CD4-positive, alpha-beta T cell treated with Interleukin-12 subunit alpha and Interleukin-12 subunit beta, for 1 hour (primary cell): ENCODE measurements at regions not wholly inside any gene's neighbourhood (a gene's known extent, or its start where the extent isn't known, plus 50 kb on each side); places are given as distances from the start of the nearest gene placed in this dataset.
A peak's percentile ranks its signal among the peaks of the same experiment; 100 is the strongest.
"Not testable (repeated sequence)": the region's sequence is repeated elsewhere in the genome, so short reads cannot be mapped to it uniquely, and the experiment has no call there.

Source experiments
- DNase-seq: peaks from one replicate; pipeline ENCODE4 v3.0.0-alpha.2; 2020

DNA sequence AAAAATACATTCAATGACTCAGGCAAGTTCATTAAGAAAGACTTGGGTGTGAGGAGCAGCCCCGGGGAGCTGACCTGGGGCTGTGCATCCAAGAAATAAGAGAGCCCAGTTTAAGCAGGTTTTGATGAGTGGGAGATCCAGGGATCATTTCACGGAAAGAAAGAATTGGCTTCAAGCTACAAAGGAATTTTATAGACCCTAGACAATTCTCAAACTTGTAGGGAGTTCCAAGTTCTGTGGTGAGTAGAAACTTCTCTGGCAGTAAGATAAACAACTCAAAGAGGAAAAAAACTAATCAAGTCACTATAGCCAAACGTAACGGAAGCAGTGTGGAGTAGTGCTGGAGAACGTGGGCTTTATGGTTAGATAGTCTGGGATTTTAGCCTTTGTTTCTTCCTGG lies 175.7 kb upstream of the DDHD1 start:
- no peak for DNase-seq

DNA sequence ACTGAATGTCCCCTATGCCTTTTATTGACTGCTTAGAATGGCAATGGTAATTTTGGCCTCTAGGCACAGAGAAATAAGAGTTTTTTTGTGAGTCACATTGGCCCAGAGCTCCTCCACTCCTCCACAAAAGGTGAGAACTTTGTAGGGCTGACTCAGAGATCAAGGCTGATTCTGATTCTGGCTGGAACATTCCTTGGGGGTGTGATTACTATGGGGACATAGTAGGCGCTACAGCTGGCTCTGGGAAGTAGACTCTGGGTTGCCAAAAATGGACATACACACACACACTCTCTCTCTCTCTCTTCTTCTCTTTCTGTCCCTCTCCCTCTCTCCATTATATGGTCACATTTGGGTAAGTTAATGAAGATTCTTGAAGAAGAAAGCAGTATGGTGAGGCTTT lies 174.6 kb upstream of the DDHD1 start:
- DNase-seq, result no peak

DNA sequence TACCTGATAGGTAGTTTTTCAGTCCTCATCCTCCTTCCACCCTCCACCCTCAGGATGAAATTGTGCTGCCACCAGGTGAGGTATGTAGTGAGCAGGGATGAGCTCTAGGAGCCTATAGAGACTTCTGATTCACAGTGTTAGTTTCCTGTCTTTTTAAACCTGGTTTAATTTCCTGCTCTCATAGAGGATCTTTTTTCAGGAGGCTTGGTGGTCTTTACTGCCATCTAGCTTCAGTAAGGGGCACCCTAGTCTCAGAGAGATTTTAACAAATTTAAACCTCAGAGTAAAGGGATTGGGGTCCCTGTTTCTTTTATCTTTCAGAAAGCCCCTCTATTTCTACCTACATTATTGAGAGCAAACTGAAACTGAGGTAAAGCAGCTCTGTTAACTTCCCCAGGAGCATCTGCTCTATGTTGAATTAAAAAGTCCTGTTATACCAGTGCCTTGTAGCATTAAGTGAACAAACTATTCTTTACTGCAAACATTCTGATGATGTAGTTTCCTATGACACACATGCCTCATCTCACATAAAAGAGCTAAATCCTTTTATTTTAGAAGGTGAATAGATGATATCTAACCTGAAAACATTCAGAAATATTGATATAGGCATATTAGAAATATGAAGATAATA lies 172.2 kb upstream of the DDHD1 start:
- DNase-seq, result no peak

DNA sequence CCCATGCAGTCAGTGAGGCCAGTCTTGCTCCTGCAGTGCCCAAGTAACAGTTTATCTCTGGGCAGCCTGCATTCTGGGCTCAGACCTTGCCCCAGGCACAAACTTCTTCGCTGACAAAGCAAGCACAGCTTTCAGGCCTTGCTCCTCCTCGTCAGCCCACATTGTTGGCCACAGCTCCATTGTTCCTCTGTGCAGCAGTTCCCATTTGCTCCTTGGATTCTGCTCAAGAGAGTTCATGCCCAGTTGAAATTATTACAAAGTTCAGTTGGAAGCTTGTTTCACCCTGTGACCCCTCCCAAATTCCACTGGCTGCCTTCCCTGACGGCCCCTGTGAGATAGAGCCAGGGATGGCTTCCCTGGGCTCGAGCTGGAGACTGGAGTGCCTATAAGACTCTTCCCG lies 163.4 kb upstream of the DDHD1 start:
- no peak for DNase-seq

DNA sequence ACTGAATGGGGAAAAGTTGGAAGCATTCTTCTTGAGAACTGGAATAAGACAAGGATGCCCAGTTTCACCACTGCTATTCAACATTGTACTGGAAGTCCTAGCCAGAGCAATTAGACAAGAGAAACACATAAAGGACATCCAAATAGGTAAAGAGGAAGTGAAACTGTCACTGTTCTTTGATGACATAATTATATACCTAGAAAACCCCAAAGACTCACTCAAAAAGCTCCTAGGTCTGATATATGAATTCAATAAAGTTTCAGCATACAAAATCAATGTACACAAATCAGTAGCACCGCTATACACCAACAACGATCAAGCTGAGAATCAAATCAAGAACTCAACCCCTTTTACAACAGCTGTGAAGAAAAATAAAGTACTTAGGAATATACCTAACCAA lies 157.3 kb upstream of the DDHD1 start:
- DNase-seq, result no peak

DNA sequence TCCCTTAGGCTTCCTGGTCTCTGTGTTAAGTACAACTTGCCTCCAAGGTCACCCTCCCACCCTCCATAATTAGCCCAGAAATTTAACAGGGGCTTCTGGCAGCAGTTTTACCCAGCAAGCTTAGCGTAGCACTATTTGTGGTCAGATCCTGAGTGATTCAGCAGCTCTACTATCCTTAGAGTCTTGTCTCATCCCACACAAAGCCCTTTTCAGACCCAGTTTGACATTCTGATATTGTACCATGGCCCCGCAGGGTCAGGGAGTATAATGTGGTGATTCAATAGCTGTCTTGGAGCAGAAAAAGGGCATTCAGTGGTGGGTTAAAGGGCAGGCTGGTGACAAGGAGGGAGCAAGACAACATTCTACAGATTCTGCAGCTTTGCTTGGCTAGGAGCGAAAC lies 153.8 kb upstream of the DDHD1 start:
- no peak for DNase-seq

- DNase-seq, result peak; percentile 44
These were observed 153.2 kb upstream of the DDHD1 start for GRCh38 chr14:53306267-53306721.

GRCh38 chr14:53304726-53305381 lies 151.7 kb upstream of the DDHD1 start:
- no peak for DNase-seq

DNA sequence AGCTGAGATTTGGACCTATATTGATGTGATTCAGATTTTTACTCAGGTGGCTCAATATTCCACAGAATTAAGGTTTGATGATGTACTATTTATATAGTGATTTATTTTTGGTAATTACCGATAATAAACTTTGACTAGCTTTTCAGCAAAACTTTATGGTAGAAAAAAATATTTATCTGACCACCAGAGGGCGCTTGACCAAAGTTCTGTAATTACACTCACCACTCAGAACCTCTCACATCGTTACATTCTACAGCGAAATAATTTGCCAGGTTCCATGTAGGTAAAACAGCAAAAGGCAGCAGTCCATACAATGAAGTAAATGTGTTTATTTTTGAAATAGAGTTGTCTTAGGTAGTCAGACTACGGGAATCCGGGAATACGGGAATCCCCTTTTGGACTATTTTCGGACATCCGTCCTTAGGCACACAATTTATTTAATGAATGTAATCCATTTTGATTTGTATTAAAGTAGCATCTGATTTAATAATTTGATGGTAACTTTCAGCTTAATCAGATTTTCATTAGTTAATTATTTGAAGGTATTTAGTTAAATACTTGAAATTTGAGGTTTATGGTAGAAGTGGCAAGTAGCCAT lies 143.0 kb upstream of the DDHD1 start:
- DNase-seq, result peak; percentile 52

GRCh38 chr14:53295372-53295771 lies 142.2 kb upstream of the DDHD1 start:
- no peak for DNase-seq

- no peak for DNase-seq
These were observed 133.2 kb upstream of the DDHD1 start for GRCh38 chr14:53286301-53286700.

DNA sequence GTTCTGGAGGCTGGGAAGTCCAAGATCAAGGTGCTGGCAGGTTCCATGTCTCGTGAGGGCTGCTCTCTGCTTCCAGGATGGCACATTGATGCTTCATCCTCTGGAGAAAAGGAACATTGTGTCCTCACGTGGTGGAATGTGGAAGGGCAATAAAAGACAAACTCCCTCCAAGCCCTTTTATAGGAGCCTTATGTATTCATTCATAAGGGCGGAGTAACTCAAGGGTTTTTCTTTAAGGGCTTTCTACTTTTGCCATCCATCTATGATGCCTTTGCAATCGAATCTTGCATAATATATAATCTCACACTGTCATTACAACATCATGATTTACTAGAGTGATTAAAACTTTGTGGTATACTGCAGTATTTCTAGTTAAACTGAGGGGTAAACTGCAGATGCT lies 132.7 kb upstream of the DDHD1 start:
- no peak for DNase-seq

GRCh38 chr14:53285064-53285463 lies 131.9 kb upstream of the DDHD1 start:
- no peak for DNase-seq

GRCh38 chr14:53278602-53279506 lies 125.7 kb upstream of the DDHD1 start:
- DNase-seq, result no peak

- no peak for DNase-seq
These were observed 120.5 kb upstream of the DDHD1 start for GRCh38 chr14:53273671-53274072.

GRCh38 chr14:53265025-53265424 lies 111.9 kb upstream of the DDHD1 start:
- no peak for DNase-seq

DNA sequence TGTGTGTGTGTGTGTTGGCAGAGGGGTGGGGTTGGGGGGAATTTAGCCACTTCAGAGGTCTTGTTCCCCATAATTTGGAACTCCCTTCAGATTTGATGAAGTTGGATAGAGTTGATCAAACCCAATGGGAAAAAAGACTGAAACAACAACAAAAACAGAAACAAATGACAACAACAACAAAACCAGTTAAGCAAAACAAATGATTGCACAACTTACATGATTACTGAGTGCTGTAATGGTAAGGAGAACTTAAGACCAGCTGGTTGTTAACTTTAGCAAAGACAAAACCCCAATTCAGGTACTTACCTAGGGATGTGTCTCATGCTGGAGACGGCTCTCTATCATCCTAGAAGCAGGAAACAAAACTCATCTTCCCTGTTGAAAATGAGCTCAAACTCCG lies 107.8 kb upstream of the DDHD1 start:
- DNase-seq, result no peak

DNA sequence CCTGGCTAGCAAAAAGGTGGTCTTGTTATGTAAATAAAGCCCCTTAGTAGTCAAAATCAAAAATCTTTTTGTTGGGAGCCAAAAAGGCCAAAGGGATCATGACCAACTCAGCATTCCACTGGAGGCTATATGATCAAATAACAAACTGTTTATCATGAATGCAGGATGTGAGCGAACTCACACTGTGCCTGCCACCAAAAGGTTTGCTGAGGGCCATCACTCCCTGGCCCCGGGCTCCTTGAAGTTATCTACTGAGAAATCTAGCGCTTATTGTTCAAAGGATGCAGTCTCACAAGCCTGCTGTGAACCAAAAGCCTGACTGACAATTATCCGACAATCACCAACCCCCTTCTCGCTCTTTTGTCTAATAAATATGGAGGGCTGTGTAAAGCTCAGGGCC lies 107.2 kb upstream of the DDHD1 start:
- no peak for DNase-seq

- DNase-seq, result no peak
These were observed 99.0 kb upstream of the DDHD1 start for GRCh38 chr14:53252141-53252540.

DNA sequence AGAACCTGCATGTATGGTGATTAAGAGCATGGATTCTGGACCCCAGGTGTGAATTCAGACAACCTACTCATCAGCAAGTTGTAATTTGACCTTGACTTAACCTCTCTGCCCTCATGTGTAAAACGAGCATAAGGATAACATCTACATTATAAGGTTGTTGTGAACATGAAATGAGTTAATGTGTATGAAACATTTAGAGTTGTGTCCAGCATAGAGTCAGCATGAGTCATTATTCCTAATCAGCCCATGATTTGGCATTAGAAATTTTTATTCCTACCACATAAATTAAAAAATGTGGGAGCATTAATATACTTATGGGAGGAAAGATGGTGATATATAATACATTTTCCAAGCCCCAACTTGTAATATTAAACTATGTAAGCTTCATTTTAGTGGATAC lies 95.9 kb upstream of the DDHD1 start:
- DNase-seq, result no peak

- DNase-seq, result no peak
These were observed 94.7 kb upstream of the DDHD1 start for GRCh38 chr14:53247596-53248370.

DNA sequence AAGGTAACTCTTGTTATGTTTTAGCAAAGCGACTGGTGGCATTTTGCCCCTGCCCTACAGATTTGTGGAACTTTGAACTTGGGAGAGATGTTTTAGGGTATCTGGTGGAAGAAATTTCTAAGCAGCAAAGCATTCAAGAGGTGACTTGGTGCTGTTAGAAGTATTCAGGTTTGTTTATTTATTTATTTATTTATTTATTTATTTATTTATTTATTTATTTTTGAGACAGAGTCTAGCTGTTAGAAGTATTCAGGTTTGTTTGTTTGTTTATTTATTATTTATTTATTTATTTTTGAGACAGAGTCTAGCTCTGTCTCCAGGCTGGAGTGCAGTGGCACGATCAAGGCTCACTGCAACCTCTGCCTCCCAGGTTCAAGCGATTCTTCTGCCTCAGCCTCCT lies 89.8 kb upstream of the DDHD1 start:
- DNase-seq, result not testable (repeated sequence)

- no peak for DNase-seq
These were observed 84.4 kb upstream of the DDHD1 start for GRCh38 chr14:53237488-53237887.
